ENCODE measurements at regions not wholly inside any gene's neighbourhood (a gene's known extent, or its start where the extent isn't known, plus 50 kb on each side); places are given as distances from the start of the nearest gene placed in this dataset.
"Not testable (repeated sequence)": the region's sequence is repeated elsewhere in the genome, so short reads cannot be mapped to it uniquely, and the experiment has no call there.

DNA sequence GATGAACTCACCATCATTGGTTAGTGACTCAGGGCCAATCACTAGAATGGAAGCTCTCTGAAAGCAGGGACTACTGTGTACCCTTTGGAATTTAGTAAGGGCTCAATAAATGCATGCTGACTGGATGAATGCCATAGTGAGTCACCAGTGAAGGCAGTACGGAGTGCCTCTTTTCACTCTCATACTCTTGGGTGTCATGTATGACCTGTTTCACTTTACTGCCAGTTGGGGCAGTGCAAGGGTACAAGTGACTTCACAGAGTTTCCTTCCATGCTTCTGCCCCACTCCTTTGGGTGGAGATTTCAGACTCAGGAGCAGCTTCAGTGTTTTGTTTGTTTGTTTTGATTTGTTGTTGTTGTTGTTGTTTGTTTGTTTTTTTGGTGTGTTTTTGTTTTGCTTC, 57.7 kb downstream of the SOX3 start:
- DNase-seq = no peak
- intact Hi-C loops (cut with DNase I) = no loop called here

DNA sequence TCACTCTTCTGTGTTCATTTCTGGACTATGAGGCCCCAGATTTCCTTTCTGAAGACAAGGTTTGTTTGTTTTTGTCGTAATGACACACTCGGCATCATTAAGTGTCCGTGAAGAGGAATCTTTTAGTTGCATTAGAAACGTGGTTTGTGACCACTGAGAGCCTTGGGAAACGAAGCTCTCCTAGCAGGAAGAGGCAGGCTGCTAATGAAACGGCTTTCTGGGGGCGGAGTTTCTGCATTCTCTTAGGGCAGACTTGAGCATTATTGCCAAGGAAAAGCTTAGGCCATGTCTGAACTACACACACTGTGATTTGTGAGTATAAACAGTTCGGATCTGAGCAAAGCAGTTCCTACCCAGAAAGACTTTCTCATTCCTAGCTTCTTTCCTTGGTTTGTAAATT, 64.0 kb downstream of the SOX3 start:
- no peak for DNase-seq
- intact Hi-C loops (cut with DNase I) = no loop called here

DNA sequence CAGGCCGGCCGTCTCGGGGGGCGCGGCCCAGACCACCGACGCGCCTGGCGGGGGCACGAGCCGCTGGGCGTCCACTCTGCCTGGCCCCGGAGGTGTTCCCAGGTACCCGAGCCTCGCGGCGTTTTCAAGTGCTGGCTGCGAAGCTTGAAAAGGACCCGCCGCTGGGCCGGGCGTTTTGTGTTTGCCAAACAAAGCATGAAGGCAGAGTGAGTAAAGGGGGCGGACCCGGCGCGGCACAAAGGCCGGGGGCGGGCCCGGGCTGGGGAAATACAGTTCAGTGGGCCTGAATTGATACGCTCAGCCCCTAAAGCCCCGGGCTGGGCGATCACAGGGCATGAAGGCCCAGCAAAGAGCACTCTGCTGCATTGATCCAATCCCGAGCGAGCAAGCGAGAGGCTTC, 65.4 kb downstream of the SOX3 start:
- intact Hi-C loops (cut with DNase I) = no loop called here
- DNase-seq = peak in 5 of 10 donors; percentile 21 to 86 (median 65)

DNA sequence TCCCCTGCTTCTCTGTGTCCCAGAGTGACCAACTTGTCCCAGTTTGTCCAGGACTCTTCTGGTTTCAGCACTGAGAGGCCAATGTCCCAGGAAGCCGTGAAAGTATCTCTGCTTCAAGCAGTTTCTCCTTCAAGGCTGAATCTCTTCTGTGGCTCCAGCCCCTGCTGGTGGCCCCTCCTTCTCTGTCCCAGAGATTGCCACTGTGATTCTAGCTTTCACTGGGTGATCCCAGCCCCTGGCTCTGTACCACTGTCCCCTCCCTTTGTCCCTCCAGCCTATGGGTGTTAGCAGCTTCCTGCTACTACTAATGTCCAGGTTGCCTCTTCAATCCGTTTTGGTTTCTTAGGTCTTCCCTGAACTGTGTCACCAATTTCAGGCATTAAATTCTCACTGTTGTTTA, 70.5 kb downstream of the SOX3 start:
- intact Hi-C loops (cut with DNase I) = no loop called here
- no peak for DNase-seq

GRCh38 chrX:140433582-140433981, 71.3 kb downstream of the SOX3 start:
- DNase-seq = no peak
- intact Hi-C loops (cut with DNase I) = no loop called here

DNA sequence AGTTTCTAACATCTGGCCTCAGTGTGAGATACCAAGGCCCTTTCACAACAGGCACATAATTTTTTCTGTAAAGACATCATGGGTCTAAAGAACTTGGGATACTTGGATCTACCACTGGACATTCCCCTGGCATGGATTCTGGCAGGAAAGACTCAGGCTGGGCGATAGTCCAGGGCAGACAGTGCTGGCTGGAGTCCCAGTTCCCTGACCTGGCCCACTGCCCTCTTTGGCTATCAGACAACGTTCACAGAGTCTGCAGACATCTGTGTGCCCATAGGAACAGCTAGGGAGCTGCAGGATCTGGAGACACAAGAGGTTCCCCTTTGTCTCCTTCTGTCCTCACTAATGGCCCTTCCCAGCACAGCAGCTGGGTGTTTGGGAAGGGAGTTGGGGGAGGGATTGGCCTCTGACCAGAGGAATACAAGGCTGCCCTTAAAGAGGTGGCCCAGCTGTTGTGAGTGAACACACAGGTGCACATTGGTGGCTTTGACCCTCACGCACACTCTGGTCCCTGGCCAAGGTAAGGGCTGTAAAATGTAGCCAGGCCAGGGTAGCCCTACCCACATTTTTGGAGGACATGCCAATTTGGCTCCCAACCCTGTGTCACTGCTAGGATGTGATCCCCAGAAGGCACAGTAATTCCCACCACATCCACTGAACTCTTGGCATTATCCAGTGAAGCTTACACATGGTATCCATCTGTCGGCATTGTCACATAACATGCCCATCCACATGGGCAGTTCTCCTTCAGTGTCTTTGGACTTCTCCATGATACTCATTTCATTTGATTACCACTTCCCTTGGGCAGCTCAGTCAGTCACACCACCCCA, 72.3 kb downstream of the SOX3 start:
- intact Hi-C loops (cut with DNase I) = no loop called here
- peak in 7 of 10 donors; percentile 3 to 87 (median 51) for DNase-seq

DNA sequence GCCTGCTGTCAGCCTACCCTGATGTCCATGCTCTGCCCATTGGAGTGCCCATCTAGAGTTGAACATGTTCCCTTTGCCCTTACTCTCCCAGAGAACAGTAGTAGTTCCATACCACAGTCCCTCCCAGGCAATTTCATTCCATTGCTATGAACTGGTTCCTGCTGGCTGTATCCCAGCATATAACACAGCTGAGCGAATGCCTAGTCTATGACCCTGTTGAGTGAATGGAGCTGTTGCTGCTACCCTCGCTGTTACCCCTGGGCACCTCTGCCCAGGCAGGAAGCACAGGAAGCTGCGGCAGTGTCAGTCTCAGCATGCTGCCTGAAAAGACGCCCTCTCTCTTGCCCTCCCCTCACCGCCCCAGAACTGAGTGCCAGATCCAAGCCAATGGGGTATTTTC, 73.3 kb downstream of the SOX3 start:
- no peak for DNase-seq
- intact Hi-C loops (cut with DNase I) = no loop called here

DNA sequence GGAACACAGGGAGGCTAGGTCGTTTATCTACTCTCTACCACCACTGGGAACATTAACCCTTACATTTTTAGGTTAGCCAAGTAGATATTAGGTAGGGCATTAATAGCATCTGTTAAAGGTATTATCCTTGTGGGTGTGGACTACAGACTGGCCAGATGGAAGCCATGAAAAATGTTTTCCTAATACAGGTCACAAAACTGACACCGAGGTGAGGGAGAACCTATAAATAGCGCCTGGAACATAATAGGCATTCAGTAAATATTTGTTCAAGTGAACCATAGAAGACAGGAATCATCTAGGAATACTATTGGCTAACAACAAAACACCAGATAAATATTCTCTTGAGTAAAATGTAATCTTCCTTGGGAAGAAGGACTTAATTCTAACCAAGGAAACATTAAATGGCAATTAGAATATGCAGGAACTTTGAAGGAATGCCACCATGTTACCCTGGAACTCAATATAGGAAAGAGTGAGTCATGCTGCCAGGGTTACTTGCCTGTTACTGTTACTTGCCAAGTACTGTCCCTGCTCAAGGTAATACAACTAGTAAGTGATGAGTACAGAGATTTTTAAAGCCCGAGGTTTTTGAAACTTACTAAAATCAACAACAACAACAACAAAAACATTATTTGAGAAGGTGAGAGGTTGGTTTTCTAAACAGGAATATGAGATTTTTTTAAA, 79.0 kb downstream of the SOX3 start:
- no peak for DNase-seq
- intact Hi-C loops (cut with DNase I) = no loop called here

DNA sequence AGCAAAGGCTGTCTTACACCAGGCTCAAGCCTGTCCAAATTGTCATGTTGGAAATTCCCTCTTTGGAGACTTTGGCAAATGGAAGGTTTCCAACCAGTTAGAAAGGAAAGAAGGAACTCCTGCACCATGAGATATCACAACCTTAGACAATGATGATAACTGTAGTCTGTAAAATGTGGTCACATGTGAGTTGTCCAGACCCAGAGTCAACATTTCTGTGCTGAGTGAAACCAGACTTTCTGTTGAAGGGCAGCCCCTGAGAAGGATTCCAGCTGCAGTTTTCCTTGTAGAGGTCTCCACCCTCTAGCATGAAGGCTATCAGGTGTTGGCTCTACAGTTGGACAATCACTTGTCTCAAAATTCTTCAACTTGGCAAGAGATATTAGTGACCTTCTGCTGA, 82.4 kb downstream of the SOX3 start:
- no peak for DNase-seq
- intact Hi-C loops (cut with DNase I) = no loop called here

DNA sequence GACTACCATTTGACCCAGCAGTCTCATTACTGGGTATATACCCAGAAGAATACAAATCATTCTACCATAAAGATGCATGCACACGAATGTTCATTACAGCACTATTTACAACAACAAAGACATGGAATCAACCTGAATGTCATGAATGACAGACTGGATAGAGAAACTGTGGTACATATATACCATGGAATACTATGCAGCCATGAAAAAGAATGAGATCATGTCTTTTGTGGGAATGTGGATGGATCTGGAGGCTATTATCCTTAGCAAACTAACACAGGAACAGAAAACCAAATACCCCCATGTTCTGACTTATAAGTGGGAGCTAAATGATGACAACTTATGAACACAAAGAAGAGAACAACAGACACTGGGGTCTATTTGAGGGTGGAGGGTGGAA, 102.7 kb downstream of the SOX3 start:
- DNase-seq; intact Hi-C loops (cut with DNase I): not testable (repeated sequence)

DNA sequence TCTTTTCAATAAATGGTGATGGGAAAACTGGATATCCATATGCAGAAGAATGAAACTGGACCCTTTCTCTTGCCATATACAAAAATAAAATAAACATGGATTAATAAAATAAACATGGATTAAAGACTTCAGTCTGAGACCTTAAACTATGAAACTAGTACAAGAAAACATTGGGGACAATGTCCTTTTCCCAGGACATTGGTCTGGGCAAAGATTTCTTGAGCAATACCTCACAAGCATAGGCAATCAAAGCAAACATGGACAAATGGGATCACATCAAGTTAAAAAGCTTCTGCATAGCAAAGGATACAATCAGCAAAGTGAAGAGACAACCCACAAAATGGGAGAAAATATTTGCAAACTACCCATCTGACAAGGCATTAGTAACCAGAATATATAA, 108.5 kb downstream of the SOX3 start:
- DNase-seq; intact Hi-C loops (cut with DNase I): not testable (repeated sequence)

GRCh38 chrX:140393507-140393906, 111.4 kb downstream of the SOX3 start:
- intact Hi-C loops (cut with DNase I) = no loop called here

GRCh38 chrX:140391313-140391712, 113.6 kb downstream of the SOX3 start:
- no peak for DNase-seq
- intact Hi-C loops (cut with DNase I) = no loop called here

More at GRCh38 chrX:140393507-140393906, 111.4 kb downstream of the SOX3 start:
- no peak for DNase-seq

DNA sequence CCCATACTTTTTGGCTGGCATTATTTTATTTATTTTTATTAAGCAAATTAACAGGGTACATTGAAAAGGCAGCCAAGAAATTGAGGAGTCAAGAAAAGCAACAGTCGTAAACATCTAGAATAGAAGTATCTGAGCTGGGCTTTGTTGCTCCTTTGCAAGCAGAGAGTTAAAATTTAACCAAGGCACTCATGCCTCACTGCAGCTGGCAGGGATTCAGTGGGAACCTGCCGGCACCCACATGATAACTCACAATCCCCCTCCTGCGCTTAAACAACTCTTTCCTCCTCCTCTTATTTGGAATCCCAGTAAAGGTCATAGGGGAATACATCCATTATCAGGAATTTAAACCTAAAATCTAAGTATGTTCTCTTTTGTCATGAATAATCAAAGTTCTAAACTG, 115.5 kb downstream of the SOX3 start:
- no peak for DNase-seq
- intact Hi-C loops (cut with DNase I) = no loop called here

DNA sequence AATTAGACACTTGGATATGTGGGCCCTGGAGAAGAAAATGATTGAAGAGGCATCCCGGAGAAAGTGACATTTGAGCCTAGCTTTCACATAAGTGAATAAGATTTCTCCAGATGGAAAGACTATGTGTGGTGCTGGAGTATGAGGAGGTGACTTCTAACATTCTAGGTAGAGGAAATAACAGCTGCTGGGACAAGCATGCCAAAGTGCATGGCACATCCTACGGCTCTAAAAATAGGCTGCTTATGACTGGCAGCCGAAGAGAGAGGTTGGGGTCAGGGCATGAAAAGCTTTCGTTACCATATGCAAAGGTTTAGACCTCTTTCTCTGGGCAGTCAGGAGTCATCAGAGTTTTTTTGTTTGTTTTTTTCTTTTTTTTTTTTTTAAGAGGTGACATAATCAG, 142.0 kb downstream of the SOX3 start:
- no peak for DNase-seq
- intact Hi-C loops (cut with DNase I) = no loop called here

GRCh38 chrX:140360924-140361323, 143.9 kb downstream of the SOX3 start:
- no peak for DNase-seq
- intact Hi-C loops (cut with DNase I) = no loop called here

DNA sequence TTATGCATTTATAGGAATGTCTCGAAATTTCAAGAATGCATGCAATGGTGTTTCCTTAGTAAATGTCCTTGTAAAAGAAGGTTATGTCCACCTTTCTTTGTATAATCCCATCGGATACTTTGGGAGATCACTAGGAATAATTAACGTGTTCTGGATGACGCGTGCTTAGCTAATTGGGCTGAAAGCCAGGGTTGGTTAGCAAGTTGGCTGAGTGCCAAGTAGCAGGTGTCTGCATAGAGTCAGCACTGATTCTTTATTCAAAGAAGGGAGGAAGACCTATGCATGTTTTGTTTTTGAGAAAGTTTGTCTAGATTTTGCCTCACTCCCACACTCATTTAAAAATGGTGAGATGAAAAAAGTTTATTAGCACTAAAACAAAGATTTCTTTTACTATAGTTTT, 144.6 kb downstream of the SOX3 start:
- DNase-seq = no peak

DNA sequence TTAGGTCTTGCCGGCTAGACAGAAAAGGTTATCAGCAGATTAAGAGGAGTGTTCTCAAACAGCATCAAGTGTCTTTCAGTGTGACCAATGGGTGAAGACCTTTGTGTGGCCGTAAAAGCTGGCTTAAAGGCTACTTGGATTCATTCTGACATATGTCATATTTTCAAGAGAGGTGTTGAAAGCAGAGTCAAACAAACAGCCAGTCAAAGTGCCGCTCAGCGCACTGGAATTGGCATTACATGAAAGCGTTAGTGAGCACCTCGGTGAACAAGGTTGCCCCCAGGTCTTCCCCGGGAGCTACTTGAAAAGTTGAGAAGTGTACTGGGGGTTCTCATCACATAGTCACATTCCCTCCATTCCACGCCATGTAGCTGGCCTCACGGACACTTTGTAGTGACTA, 148.9 kb downstream of the SOX3 start:
- no peak for DNase-seq
- intact Hi-C loops (cut with DNase I) = no loop called here

More for the DNA sequence above, 144.6 kb downstream of the SOX3 start:
- intact Hi-C loops (cut with DNase I) = no loop called here

- intact Hi-C loops (cut with DNase I) = no loop called here
- DNase-seq = no peak
Measured at GRCh38 chrX:140355429-140355828, 149.4 kb downstream of the SOX3 start.

GRCh38 chrX:140354431-140355120, 150.3 kb downstream of the SOX3 start:
- DNase-seq = no peak

DNA sequence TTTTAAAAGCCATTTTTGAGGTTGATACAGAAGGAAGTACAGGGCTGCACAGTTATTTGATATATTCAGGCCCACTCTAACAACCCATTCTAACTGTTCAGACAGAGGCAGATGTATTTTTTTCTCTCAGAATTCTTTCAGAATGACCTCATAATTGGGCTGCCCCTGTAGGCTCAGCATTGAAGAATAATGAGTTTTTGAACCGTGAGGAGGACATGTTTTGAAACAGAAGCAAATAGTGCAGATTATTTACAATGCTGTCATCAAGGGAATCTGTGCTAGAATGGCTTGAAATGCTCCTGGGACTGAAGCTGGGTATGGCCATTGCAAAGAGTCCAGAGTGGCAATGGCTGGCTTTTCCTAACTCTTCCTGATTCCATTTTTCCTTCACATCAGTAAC, 158.1 kb downstream of the SOX3 start:
- DNase-seq = no peak
- intact Hi-C loops (cut with DNase I) = no loop called here

More at GRCh38 chrX:140354431-140355120, 150.3 kb downstream of the SOX3 start:
- intact Hi-C loops (cut with DNase I) = no loop called here
